ENCODE measurements at regions not wholly inside any gene's neighbourhood (a gene's known extent, or its start where the extent isn't known, plus 50 kb on each side); places are given as distances from the start of the nearest gene placed in this dataset.

DNA sequence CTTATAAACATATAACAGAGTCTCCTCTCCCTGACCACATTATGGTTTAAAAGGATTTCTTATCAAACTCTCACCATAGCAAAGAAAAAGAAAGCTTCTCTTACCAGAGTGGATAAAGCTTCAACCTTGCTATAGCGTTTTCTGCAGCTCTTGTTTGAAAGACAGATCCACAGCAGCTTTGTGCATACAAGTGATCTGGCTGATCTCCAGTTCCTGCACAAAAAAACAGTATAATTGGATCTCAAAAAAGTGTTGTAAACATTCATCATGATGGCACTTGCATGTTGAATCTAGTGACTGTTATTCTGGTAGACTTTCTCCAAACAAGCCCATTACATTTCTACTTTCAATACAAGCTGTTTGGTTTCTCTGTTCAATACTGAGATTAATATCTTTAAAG, 178.9 kb upstream of the MGAT4C start:
- TF ChIP-seq, protein P1, sequence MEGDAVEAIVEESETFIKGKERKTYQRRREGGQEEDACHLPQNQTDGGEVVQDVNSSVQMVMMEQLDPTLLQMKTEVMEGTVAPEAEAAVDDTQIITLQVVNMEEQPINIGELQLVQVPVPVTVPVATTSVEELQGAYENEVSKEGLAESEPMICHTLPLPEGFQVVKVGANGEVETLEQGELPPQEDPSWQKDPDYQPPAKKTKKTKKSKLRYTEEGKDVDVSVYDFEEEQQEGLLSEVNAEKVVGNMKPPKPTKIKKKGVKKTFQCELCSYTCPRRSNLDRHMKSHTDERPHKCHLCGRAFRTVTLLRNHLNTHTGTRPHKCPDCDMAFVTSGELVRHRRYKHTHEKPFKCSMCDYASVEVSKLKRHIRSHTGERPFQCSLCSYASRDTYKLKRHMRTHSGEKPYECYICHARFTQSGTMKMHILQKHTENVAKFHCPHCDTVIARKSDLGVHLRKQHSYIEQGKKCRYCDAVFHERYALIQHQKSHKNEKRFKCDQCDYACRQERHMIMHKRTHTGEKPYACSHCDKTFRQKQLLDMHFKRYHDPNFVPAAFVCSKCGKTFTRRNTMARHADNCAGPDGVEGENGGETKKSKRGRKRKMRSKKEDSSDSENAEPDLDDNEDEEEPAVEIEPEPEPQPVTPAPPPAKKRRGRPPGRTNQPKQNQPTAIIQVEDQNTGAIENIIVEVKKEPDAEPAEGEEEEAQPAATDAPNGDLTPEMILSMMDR (IDR thresholded peaks at IDR 0.05 in 8 of 11, conservative IDR thresholded peaks at IDR 0.05 in 3 of 11) = no peak
- TF ChIP-seq POLR2A (IDR thresholded peaks at IDR 0.05) = no peak
